Mononuclear cell (primary cell): ENCODE measurements at regions not wholly inside any gene's neighbourhood (a gene's known extent, or its start where the extent isn't known, plus 50 kb on each side); places are given as distances from the start of the nearest gene placed in this dataset.

ENCODE experiments used
- H3K27me3 ChIP-seq: 2 replicates; pipeline ENCODE4 v1.6.0; 2011; ENCODE audit warnings: low read length, control low read depth; ENCODE audit not compliant: insufficient read depth
- H3K4me1 ChIP-seq: 2 replicates; pipeline ENCODE4 v1.5.1; 2011; ENCODE audit warnings: mild to moderate bottlenecking, low read length, control low read depth; ENCODE audit not compliant: insufficient read depth
- H3K4me3 ChIP-seq: 2 replicates; pipeline ENCODE4 v1.5.1; 2011; ENCODE audit warnings: mild to moderate bottlenecking, low read length, moderate library complexity
- H3K9me3 ChIP-seq: 2 replicates; pipeline ENCODE4 v1.5.1; 2011; ENCODE audit warnings: low read depth, mild to moderate bottlenecking, control low read depth, low read length

GRCh38 chr7:68146983-68147382 lies 1150.3 kb downstream of the TYW1 start:
- Histone ChIP-seq H3K4me1 (no peaks in the 10 kb centered on the region), H3K27me3 (no peaks in the 10 kb centered on the region), H3K4me3 (no peak overlapping the region), H3K9me3 (no peaks in the 10 kb centered on the region)

- H3K9me3 ChIP-seq: no peaks in the 10 kb centered on the region
- H3K4me3 ChIP-seq: no peak overlapping the region
- no peaks in the 10 kb centered on the region for H3K4me1 ChIP-seq
- no peaks in the 10 kb centered on the region for H3K27me3 ChIP-seq
Observed at GRCh38 chr7:68147614-68148238, 1151.1 kb downstream of the TYW1 start.

DNA sequence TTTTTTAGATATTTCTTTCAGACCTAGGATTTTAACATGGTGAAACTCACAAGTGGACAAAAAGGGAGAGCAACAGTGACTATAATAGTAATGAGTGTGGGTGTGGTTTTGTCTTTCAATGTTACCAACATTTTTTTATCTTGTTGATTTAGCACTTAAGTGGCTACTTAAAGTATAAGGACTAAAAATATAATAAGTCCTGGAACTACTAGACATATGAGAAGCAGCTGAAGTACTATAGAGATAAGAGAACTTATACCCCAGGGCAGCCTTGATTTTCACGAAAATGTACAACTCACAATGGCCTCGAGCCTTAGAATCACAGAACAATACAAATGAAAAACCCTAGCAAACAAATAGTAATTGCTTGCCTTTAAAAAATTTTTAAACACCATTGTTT lies 1151.8 kb downstream of the TYW1 start:
- Histone ChIP-seq H3K9me3 (no peaks in the 10 kb centered on the region), H3K27me3 (no peaks in the 10 kb centered on the region), H3K4me3 (no peak overlapping the region), H3K4me1 (no peaks in the 10 kb centered on the region)

- no peaks in the 10 kb centered on the region for H3K4me1 ChIP-seq
- no peaks in the 10 kb centered on the region for H3K9me3 ChIP-seq
- no peak overlapping the region for H3K4me3 ChIP-seq
- no peaks in the 10 kb centered on the region for H3K27me3 ChIP-seq
Observed at GRCh38 chr7:68152205-68152604, 1155.6 kb downstream of the TYW1 start.

GRCh38 chr7:68155676-68156075 lies 1159.0 kb downstream of the TYW1 start:
- Histone ChIP-seq H3K27me3 (no peaks in the 10 kb centered on the region), H3K4me1 (no peaks in the 10 kb centered on the region), H3K4me3 (no peak overlapping the region), H3K9me3 (no peaks in the 10 kb centered on the region)

DNA sequence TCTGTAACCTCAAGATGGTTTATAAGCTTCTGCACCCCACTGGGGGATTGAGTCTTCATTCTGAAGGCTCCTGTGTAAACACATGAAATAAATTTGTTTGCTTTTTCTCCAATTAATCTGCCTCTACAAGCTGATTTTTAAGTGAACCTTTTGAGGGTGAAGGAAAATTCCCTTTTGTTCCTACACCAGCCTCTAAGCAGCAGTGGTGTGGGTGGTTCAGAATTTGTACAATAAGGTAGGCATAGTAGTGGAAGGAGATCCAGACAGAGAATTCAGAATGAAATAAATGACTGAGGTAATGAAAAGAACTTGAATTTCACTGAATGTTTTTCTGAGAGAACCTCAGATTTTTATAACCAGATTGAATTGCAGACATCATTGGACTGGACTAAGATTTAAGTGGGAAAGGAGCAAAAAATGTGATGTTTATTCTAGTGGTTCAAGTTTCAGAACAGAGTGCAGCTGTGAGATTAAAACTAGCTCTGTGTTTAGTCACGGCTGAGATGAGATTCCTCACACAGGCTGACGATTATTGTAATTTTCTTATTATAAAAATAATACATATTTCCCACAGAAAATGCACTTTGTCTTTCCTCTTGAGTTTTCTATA lies 1162.2 kb downstream of the TYW1 start:
- Histone ChIP-seq H3K4me3 (no peak overlapping the region), H3K9me3 (no peaks in the 10 kb centered on the region), H3K27me3 (no peaks in the 10 kb centered on the region), H3K4me1 (no peaks in the 10 kb centered on the region)

DNA sequence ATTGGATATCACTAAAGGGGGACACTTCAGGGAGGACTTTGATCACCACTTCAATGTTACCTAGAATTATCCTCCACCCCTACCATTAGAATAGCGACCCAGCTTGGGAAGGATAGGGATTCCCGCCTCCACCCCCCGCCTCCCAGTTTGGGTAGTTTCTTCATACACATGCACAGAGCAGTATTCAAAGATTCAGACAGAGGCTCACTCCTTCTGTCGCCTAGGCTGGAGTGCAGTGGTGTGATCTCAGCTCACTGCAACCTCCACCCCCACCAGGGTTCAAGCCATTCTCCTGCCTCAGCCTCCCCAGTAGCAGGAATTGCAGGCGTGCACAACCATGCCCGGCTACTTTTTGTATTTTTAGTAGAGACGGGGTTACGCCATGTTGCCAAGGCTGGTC lies 1166.1 kb downstream of the TYW1 start:
- Histone ChIP-seq H3K4me3 (no peak overlapping the region), H3K27me3 (no peaks in the 10 kb centered on the region), H3K9me3 (no peaks in the 10 kb centered on the region), H3K4me1 (no peaks in the 10 kb centered on the region)

- no peaks in the 10 kb centered on the region for H3K27me3 ChIP-seq
- H3K4me3 ChIP-seq: no peak overlapping the region
- H3K4me1 ChIP-seq: no peaks in the 10 kb centered on the region
- H3K9me3 ChIP-seq: no peaks in the 10 kb centered on the region
Observed at GRCh38 chr7:68166525-68166924, 1169.9 kb downstream of the TYW1 start.

DNA sequence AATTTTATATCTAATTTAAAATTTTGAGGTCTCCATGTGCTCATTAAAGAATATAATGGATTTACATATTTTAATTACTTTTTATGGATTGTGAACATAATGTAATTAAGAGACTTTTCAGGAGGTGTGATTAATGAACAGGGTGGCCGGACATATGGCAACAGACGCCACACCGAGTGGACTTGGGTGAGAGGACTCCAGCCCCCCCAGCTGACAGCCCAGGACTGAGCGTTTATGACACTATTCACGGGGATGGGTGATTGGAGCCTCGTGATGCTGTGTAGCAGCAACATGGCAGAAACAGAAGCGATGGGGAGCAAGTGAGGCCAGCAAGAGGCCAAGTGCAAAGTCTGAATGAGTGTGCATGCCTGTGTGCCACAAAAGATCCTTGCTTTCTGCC lies 1176.9 kb downstream of the TYW1 start:
- Histone ChIP-seq H3K9me3 (no peaks in the 10 kb centered on the region), H3K27me3 (no peaks in the 10 kb centered on the region), H3K4me1 (no peaks in the 10 kb centered on the region), H3K4me3 (no peak overlapping the region)

DNA sequence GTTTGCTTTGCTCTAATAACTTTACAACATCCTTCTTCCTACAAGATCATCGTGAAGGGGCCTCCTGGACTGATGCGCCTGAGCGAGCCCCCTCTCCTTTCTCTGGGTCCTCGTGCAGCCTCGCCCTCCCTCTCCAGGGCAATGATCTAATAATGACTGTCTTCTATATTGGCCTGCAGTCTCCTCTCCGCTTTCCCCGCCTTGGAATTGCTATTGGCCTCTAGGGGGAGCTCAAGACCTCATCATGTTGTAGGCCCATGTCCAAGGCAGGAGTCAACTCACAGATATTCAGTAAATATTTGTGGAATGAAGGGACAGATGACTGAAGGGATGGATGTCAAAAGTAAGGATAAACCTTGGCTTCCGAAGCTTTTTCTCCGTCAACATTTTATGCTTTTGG lies 1180.3 kb downstream of the TYW1 start:
- no peak overlapping the region for H3K4me3 ChIP-seq
- no peaks in the 10 kb centered on the region for H3K27me3 ChIP-seq
- no peaks in the 10 kb centered on the region for H3K4me1 ChIP-seq
- H3K9me3 ChIP-seq: no peaks in the 10 kb centered on the region

GRCh38 chr7:68180761-68181160 lies 1184.1 kb downstream of the TYW1 start:
- H3K4me3 ChIP-seq: no peak overlapping the region

GRCh38 chr7:68183176-68183575 lies 1186.5 kb downstream of the TYW1 start:
- H3K27me3 ChIP-seq: no peaks in the 10 kb centered on the region
- no peaks in the 10 kb centered on the region for H3K4me1 ChIP-seq
- no peak overlapping the region for H3K4me3 ChIP-seq
- no peaks in the 10 kb centered on the region for H3K9me3 ChIP-seq

More at GRCh38 chr7:68180761-68181160, 1184.1 kb downstream of the TYW1 start:
- no peaks in the 10 kb centered on the region for H3K9me3 ChIP-seq
- no peaks in the 10 kb centered on the region for H3K27me3 ChIP-seq
- no peaks in the 10 kb centered on the region for H3K4me1 ChIP-seq

GRCh38 chr7:68185631-68186456 lies 1189.2 kb downstream of the TYW1 start:
- Histone ChIP-seq H3K27me3 (no peaks in the 10 kb centered on the region), H3K4me1 (no peaks in the 10 kb centered on the region), H3K9me3 (no peaks in the 10 kb centered on the region), H3K4me3 (no peak overlapping the region)

DNA sequence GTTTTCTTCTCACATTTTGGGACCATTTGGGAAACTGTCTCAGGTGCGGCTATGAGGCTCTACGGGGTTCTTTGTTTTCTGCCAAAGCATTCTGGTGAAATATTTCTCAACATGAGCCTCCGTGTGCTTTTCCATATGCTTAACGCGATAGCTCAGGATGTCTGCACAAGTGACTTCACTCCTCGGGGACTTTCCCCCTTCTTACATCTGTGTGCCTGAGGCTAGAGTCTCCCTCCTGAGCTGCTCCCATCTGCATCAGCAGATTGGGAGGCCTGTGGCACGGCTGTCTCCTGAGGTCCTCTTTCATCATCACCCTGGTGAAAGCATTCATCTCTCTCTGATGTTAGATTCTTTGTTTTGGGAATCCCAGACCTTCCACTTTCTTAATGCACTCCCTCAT lies 1190.9 kb downstream of the TYW1 start:
- no peak overlapping the region for H3K4me3 ChIP-seq
- H3K27me3 ChIP-seq: no peaks in the 10 kb centered on the region
- H3K4me1 ChIP-seq: no peaks in the 10 kb centered on the region
- H3K9me3 ChIP-seq: no peaks in the 10 kb centered on the region

DNA sequence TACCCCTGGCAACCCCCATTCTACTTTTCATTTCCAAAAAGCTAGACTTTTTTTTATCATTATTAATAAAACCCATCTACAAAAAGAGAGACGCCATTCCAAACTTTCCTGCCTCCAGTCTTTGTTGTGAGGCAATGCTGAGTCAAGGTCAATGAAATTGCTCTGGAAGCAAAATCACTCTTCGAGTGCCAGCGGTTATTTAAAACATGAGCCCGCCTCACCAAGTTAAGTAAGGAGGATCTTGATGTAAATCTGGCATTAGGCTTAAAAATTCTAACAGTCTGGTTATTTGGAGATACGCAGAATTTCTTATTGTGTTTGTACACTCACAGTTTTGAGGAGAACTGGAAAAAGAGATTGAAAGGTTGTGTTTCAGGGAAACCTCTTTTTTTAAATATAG lies 1196.3 kb downstream of the TYW1 start:
- no peak overlapping the region for H3K4me3 ChIP-seq
- H3K4me1 ChIP-seq: no peaks in the 10 kb centered on the region
- no peaks in the 10 kb centered on the region for H3K9me3 ChIP-seq
- H3K27me3 ChIP-seq: no peaks in the 10 kb centered on the region
